ENCODE measurements at regions not wholly inside any gene's neighbourhood (a gene's known extent, or its start where the extent isn't known, plus 50 kb on each side); places are given as distances from the start of the nearest gene placed in this dataset.
A peak's percentile ranks its signal among the peaks of the same experiment; 100 is the strongest.

DNA sequence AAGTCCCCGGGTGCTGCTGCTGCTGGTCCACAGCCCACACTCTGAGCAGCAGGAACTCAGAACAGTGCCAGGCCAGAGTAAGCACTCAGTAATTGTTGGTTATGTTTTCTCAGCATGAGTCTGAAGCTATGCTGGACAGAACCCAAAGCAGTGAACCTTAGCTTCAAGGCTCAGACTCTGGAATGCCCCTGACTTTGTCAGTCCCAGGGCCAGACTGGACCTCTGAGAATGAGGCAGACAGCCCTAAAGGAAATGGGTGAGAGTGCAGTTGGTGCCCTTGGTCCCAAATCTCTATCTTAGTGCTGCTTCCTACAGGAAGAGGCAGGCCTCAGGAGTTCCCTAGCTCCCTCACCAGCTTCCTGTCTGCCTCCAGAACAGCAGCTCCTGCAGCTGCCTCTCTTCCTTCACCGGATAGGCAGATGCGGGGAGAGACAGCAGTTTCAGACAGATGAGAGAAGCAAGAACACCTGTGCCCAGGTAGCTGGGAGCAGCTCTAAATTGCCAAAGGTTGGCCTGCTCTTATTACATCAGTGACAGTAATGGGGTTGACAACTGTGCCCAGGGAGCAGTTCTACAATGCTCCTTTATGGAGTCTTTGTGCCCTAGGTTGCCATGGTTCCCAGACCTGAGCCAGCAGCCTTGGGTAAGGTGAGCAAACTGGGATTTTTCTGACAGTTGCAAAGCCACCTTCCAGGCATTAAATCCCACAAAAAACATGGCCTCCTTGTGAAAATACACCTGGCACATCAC is 82.2 kb upstream of the CXCL14 start:
- ATAC-seq = peak; percentile 66

- no peak for ATAC-seq
Observed at GRCh38 chr5:135657536-135658305, 78.9 kb upstream of the CXCL14 start.

DNA sequence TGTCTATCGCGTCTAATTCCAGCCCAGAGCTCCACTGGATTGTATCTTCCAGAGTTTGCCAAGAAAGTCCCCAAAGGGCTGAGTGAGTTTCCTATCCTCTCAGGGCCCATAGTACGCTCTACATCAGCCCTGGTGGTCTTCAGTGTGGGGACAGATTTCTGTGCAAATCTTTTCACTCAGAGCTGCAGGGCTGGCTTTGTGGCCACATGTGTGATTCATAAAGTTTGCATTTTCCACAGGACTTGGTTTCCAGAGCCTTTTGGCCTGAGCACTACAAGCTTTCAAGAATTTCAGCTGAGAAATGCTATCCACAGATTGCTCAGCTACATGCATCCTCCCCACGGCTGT is 76.7 kb upstream of the CXCL14 start:
- no peak for ATAC-seq

- peak; percentile 40 for ATAC-seq
Observed at GRCh38 chr5:135654761-135655467, 76.1 kb upstream of the CXCL14 start.

DNA sequence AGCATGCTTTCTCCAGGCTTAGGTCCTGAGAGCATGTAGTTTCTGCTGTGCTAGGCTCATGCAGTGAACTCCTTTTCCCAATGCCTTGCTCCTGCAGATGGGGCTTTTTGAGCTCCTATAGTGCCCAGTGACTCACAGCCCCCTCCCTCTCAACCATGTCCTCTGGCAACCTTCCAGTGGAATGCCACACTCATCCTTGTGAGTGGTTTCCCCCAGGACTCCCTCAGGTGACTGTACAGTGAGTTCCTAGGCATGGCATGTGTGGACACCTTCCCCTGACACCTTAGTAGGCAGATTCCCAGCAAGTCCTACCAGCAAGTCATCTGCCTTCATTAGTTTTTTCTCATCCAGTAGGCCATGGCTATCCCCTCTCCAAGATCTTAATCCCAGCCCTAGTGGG is 72.4 kb upstream of the CXCL14 start:
- peak; percentile 91 for ATAC-seq

DNA sequence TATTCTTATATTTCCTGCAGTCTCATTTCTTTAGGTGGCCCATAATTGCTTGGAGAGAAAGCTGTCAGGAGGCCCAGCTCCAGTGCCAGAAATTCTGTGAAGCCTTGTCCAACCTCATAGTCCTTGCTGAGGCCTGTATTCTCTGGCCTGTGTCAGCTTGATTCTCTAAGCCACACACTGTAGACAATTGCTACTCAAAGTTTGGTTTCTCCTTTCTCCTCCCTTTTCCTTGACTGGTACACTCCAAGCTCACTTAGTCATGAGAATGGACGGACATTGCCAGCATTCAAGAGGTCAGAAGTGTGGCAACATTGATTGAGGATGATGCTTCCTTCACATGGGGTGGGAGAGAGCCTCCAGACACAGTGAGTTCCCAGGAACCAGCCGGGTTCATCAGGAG is 71.3 kb upstream of the CXCL14 start:
- peak; percentile 53 for ATAC-seq

- ATAC-seq = no peak
Observed at GRCh38 chr5:135649435-135649834, 70.6 kb upstream of the CXCL14 start.

- no peak for ATAC-seq
Observed at GRCh38 chr5:135648116-135648515, 69.3 kb upstream of the CXCL14 start.

DNA sequence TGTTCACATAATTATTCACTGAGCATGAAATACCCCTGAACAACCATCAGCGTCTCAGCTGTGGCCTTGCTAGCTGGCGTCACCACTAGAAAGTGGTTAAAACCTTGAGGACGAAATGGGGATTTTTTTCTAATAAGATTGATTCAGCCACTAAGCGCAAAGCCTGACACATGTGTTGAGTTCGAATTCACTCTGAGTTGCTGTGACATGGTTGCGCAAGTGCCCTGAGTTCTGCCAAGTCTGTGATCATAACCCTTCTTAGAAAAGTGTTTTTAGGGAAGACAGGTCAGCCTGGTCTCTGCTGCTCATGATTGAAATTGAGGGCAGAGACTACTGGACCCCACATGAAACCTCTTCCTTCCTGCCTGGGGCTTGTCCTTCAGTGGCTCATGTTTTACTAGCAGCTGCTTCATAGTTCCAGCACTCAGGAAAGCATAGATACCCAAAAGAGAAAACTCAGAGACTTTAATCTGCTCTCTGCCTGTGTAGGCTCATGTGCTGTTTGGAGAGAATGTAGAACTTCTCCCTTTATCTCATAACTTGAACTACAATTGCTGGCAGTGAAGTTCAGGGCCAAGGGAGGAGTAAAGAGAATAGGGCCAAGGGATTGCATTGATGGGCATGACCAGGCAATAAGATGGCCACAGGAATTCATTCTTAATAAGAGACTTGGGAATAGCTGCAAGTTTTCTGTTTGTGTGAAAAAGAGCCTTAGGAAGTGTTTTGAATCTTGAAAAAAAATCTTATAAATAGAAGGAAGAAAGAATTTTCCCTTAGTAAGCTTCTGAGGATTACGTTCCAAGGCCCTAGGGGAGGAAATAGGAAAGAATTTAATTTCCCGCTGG is 66.8 kb upstream of the CXCL14 start:
- ATAC-seq = no peak

DNA sequence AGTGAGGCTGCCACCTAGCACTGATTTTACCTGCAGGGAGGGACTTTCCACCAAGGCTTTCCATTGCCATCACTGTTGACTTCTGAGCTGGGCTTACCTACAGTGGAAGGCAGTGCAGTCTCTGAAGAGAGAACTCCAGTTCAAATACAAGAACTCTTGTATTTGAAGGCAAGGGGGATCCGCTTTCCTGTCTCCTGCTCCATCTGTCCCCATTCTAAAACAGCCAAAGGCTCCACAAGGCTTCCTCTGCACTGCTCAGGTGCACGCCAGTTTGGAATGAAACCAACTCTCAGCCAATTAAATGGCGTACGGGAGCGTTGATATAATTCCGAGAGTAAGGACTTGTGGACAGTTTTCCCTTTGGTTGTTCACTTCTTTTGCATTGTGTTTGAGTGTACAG is 66.0 kb upstream of the CXCL14 start:
- ATAC-seq = no peak

- no peak for ATAC-seq
Observed at GRCh38 chr5:135643881-135644766, 65.3 kb upstream of the CXCL14 start.

DNA sequence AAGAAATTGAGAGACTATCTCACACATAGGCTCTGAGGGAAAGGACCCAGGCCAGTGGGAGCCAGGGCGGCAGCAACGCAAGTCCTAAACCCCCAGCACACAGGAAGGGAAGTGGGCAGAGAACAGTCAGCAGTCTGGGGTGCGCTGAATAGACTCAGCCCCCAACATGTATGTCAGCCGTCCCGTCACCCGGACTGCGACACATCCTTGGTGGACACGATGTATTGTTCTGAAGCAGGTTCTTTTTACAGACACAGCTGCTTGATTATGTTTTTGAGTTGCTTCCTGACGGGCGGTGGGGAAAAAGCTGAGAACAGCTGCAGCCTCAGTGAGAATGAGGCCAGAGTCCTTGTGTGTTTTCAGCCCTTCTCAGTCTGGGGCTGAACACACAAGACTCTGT is 64.1 kb upstream of the CXCL14 start:
- no peak for ATAC-seq

DNA sequence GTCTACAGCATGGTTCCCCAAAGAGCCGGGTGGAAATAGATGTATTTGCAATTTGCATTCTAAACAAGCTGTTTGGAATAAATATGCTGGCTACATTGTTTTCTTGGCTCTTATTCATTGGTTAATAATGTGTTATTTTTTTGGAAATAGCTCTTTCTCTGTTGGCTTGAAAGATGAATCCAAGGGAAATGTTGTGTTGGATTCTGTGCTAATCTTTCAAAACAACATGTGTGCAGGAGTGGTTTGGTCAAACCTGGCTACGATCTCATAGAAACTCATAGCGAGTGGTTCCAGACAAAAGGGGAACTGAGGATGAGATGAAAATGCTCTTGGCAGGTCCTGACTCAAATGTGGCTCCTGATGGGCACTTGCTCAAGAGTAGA is 63.7 kb upstream of the CXCL14 start:
- ATAC-seq = no peak

DNA sequence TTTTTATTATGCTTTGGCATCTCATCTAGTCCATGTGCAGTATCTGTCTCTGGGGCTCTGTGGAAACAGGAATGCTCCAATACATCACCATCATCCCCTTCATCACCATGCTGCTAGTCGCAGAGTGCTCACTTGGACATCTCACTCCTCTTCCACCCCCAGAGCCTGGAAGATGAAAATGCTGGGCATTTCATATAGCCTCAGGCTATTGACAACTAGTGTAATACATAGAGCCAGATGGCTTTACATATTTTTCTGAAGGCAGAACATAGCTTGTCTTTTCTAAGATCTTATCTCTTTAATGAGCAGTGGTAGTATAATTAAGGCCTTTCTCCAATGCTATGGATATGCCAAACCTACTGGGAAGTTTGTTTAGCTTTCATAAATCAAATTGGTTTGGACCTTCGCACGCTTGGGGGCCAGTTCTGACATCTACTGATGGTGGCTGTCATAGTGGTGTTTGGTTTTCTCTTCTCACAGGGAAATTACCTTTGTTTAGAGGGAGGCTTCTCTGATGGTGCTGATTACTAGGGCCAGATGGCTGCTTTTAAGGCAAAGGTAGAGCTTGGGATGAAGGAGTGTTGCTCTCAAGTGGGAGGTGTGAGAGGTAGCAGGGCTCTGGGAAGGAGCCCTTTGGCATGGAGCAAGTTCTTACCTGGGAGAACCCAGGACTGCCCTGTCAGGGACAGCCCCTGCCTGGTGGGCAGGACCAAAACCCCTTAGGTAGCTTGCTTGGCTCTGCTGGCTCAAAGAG is 63.1 kb upstream of the CXCL14 start:
- no peak for ATAC-seq

GRCh38 chr5:135641319-135641718 is 62.5 kb upstream of the CXCL14 start:
- no peak for ATAC-seq

DNA sequence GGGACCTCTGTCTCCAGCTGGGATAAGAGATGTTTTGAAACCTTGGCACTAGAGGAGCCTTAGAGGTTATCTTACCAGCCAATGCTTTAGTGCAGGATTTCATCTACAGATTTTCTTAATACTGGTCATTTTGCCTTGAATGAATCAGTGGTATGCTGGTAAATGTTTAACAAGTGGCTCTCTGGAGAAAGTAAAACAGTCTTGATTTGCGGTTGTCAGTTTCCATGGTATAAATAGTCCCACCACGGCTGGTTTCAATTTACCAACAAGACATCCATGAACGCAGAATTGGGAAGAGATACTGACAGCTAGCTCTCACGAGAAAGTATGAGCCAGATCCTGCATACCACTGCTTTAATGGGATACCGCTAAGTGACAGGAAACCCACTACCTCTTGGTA is 56.7 kb upstream of the CXCL14 start:
- ATAC-seq = no peak

GRCh38 chr5:135632798-135633197 is 54.0 kb upstream of the CXCL14 start:
- no peak for ATAC-seq

DNA sequence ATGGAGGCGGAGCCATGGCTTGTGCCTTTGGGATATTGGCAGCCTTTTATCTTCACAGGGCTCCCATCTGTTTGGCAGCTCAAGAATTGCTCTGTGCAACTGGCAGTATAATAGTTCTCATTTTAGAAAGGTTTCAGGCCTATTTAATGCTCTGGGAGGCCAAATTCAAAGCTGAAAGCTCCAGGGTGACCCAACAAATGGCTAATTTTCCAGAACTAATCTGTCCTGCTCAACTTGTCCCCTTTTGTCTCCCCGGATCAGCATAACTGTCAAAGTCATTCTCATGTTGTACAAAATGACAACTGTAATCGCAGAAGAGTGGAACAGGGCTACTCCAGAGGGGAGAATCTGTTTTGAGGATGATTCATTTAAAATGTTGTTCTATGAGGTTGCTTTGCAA is 52.6 kb upstream of the CXCL14 start:
- ATAC-seq = no peak

GRCh38 chr5:135629666-135630065 is 50.9 kb upstream of the CXCL14 start:
- no peak for ATAC-seq

- no peak for ATAC-seq
Observed at GRCh38 chr5:135628771-135629563, 50.2 kb upstream of the CXCL14 start.

Measured in esophagus mucosa (tissue), 1 donor.